ENCODE measurements at regions not wholly inside any gene's neighbourhood (a gene's known extent, or its start where the extent isn't known, plus 50 kb on each side); places are given as distances from the start of the nearest gene placed in this dataset.

DNA sequence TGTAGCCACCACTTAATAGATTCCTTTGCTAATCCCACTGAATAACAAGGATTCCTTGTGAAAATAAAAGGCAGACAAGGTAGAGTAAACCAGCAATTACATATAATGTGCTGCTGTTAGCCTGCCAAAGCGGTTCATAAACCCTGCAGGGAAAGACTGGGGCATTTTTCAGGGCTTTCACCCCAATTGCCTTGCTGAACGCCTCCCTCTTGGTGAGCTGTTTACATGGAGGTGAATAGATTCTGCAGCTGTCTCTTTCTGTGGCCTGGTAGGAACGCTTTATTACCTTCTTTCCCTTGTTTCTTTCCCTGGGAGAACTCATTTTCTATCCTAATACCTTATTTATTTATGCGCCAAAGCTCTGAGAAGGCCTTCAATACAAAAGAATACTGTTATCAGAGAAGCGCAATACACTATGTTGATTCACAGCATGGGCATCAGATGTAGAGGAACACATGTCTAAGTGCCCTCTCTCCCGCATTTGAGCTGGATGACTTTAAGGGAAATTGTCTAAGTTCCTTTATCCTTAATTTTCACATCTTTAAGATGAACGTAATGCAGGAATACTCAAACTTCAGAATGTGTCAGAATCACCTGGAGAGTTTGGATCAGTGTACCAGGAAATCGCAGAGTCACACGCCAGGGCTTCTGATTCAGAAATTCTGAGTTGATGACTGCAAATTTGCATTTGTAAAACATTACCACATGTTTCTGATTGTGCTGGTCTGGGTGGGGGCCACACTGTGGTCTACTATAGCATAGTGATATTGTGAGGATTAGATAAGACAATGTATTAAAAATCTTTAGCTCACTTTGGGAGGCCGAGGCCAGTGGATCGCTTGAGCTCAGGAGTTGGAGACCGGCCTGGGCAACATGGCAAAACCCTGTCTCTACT, 1203.8 kb downstream of the SORCS3 start:
- no peaks in the 10 kb centered on the region for H3K27me3 ChIP-seq (ENCODE audit: control insufficient read depth in 3 of 3, insufficient read depth in 3 of 3, low read length in 2 of 3)
- 84 to 86% methylated on average over 12 of the region's 12 CpGs for WGBS, 2 donors
- H3K4me1 ChIP-seq (ENCODE audit: control insufficient read depth in 5 of 5, insufficient read depth in 5 of 5, low read length in 5 of 5), result no peaks in the 10 kb centered on the region
- no peak for DNase-seq
- no peak overlapping the region for H3K4me3 ChIP-seq
- no peak for ATAC-seq (ENCODE audit: insufficient read depth, low FRiP score)
- H3K27ac ChIP-seq (ENCODE audit: low read depth in 1 of 2, low read length in 1 of 2), result no peak overlapping the region
- no peaks in the 10 kb centered on the region for H3K9me3 ChIP-seq (ENCODE audit: control insufficient read depth in 4 of 4, insufficient read depth in 3 of 4, low read length in 3 of 4)
- no peaks in the 10 kb centered on the region for H3K36me3 ChIP-seq (ENCODE audit: control insufficient read depth in 4 of 4, insufficient read depth in 4 of 4, low read length in 4 of 4)
- TF ChIP-seq CTCF (IDR thresholded peaks at IDR 0.05; ENCODE audit: control extremely low read depth, extremely low read depth), result no peak
- H3K9ac ChIP-seq (ENCODE audit: insufficient read depth in 1 of 2, low read length in 2 of 2), result no peak overlapping the region

DNA sequence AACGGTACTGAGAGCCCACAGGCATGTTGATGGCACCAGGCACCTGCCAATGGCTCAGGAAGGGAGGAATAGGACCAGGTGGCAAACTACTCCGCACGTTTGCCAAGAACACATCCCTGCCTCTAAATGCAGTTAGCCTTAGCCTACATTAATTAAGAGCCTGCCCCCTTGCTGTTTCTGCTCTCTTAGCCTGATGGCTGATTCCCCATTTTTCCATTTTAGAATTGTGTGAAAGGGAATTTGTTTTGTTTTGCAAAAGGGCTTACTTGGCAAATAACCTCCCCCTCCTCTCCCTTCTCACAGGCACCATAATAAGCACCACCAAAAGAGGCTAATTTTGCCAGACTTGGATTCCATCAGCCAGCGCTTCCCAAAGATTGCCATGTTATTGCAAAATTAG, 1203.2 kb downstream of the SORCS3 start:
- DNase-seq (no peak), ATAC-seq (ENCODE audit: insufficient read depth, low FRiP score) (no peak)
- Histone ChIP-seq H3K9me3 (ENCODE audit: control insufficient read depth in 4 of 4, insufficient read depth in 3 of 4, low read length in 3 of 4) (no peaks in the 10 kb centered on the region), H3K36me3 (ENCODE audit: control insufficient read depth in 4 of 4, insufficient read depth in 4 of 4, low read length in 4 of 4) (no peaks in the 10 kb centered on the region), H3K9ac (ENCODE audit: insufficient read depth in 1 of 2, low read length in 2 of 2) (no peak overlapping the region), H3K27me3 (ENCODE audit: control insufficient read depth in 3 of 3, insufficient read depth in 3 of 3, low read length in 2 of 3) (no peaks in the 10 kb centered on the region), H3K4me1 (ENCODE audit: control insufficient read depth in 5 of 5, insufficient read depth in 5 of 5, low read length in 5 of 5) (no peaks in the 10 kb centered on the region), H3K4me3 (no peak overlapping the region), H3K27ac (ENCODE audit: low read depth in 1 of 2, low read length in 1 of 2) (no peak overlapping the region)
- WGBS, 2 donors, result 65 to 72% methylated on average over 4 of the region's 4 CpGs
- no peak for TF ChIP-seq CTCF (IDR thresholded peaks at IDR 0.05; ENCODE audit: control extremely low read depth, extremely low read depth)

- Histone ChIP-seq H3K27me3 (ENCODE audit: control insufficient read depth in 3 of 3, insufficient read depth in 3 of 3, low read length in 2 of 3) (no peaks in the 10 kb centered on the region), H3K36me3 (ENCODE audit: control insufficient read depth in 4 of 4, insufficient read depth in 4 of 4, low read length in 4 of 4) (no peaks in the 10 kb centered on the region), H3K4me1 (ENCODE audit: control insufficient read depth in 5 of 5, insufficient read depth in 5 of 5, low read length in 5 of 5) (no peaks in the 10 kb centered on the region), H3K9ac (ENCODE audit: insufficient read depth in 1 of 2, low read length in 2 of 2) (no peak overlapping the region), H3K27ac (ENCODE audit: low read depth in 1 of 2, low read length in 1 of 2) (no peak overlapping the region), H3K9me3 (ENCODE audit: control insufficient read depth in 4 of 4, insufficient read depth in 3 of 4, low read length in 3 of 4) (no peaks in the 10 kb centered on the region), H3K4me3 (no peak overlapping the region)
- WGBS, 2 donors, result 51 to 61% methylated on average over 3 of the region's 3 CpGs
- no peak for ATAC-seq (ENCODE audit: insufficient read depth, low FRiP score)
- DNase-seq, result no peak
- TF ChIP-seq CTCF (IDR thresholded peaks at IDR 0.05; ENCODE audit: control extremely low read depth, extremely low read depth), result no peak
Observed at GRCh38 chr10:105843786-105844185, 1202.7 kb downstream of the SORCS3 start.

Data from lung (tissue), 11 donors.